Activated CD4-positive, alpha-beta memory T cell treated with anti-CD3 and anti-CD28 coated beads for 36 hours (primary cell): ENCODE measurements at regions not wholly inside any gene's neighbourhood (a gene's known extent, or its start where the extent isn't known, plus 50 kb on each side); places are given as distances from the start of the nearest gene placed in this dataset.
"Not testable (repeated sequence)": the region's sequence is repeated elsewhere in the genome, so short reads cannot be mapped to it uniquely, and the experiment has no call there.

ENCODE experiments used
- CTCF ChIA-PET: fragments of 350-600 bp; sonication (Branson Sonifier 250); formaldehyde crosslinking; loops from one replicate; lab custom pipeline; 2021; ENCODE audit warnings: antibody characterized with exemption, inconsistent platforms; lab: Charles Lee
- POLR2A ChIA-PET: fragments of 350-600 bp; sonication (Branson Sonifier 250); formaldehyde crosslinking; loops from one replicate; lab custom pipeline; 2021; ENCODE audit warnings: antibody characterized with exemption; lab: Charles Lee
- DNase-seq: peaks from one replicate; pipeline ENCODE4 v3.0.0-alpha.2; 2020
- H3K27ac Mint-ChIP-seq: one replicate; pipeline ENCODE4 v1.8.0; 2021; ENCODE audit warnings: mixed read lengths
- H3K27me3 Mint-ChIP-seq: one replicate; pipeline ENCODE4 v1.8.0; 2021; ENCODE audit warnings: mixed read lengths
- H3K36me3 Mint-ChIP-seq: one replicate; pipeline ENCODE4 v1.8.0; 2021; ENCODE audit warnings: mixed read lengths
- H3K4me1 Mint-ChIP-seq: one replicate; pipeline ENCODE4 v1.8.0; 2021; ENCODE audit warnings: low read depth, mixed read lengths
- H3K4me3 Mint-ChIP-seq: one replicate; pipeline ENCODE4 v1.8.0; 2021; ENCODE audit warnings: mild to moderate bottlenecking, mixed read lengths
- H3K9me3 Mint-ChIP-seq: one replicate; pipeline ENCODE4 v1.8.0; 2021; ENCODE audit warnings: mixed read lengths
- intact Hi-C: fragments of 100-400 bp; cut with micrococcal nuclease; formaldehyde crosslinking; loops from one replicate; pipeline ENCODE4 v1.15.1; 2023

DNA sequence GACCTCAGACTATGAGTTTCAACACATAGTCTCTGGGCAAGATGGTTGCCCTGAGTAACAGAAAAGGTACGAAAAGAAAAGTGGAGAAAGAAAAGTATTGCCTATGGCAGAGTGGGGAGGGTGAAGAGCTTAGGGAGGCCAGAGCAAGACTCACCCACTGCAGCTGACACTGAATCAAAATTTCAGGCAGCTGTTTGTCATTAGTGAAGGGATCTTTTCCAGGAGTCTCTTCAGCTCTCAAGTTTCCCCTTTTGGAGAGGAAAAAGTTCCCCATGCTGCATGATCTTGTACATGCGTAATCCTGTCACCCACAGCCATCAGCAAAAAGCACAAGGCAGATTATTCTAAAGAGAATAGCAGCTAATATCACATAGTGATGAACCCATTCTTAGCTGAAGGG lies 616.9 kb upstream of the GBE1 start:
- Mint-ChIP-seq H3K27me3 (no peaks in the 10 kb centered on the region), H3K9me3 (peaks cover 37% of the 10 kb centered on the region), H3K4me3 (no peak overlapping the region), H3K4me1 (no peaks in the 10 kb centered on the region), H3K27ac (no peak overlapping the region), H3K36me3 (no peaks in the 10 kb centered on the region)
- DNase-seq: no peak
- intact Hi-C loops: no loop called here
- ChIA-PET POLR2A (no interaction called here), CTCF (no interaction called here)

DNA sequence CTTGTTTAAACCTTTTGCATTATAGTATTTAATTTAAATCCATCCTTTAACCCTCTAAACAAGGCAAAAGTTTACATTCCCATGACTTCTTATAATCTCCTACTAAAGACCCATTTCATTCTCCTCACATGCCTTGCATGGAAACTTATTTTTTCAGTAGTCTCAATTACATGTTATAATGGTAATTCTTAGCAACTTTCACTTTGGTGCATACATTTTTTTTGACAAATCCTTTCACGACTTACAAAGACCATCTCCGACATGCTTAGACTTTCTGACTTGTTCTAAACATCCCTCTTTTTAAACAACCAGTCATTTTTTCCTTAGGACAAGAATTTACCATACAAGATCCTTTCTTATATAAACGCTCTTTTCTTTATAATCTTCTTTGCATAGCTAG lies 615.4 kb upstream of the GBE1 start:
- no peak overlapping the region for H3K4me3 Mint-ChIP-seq

DNA sequence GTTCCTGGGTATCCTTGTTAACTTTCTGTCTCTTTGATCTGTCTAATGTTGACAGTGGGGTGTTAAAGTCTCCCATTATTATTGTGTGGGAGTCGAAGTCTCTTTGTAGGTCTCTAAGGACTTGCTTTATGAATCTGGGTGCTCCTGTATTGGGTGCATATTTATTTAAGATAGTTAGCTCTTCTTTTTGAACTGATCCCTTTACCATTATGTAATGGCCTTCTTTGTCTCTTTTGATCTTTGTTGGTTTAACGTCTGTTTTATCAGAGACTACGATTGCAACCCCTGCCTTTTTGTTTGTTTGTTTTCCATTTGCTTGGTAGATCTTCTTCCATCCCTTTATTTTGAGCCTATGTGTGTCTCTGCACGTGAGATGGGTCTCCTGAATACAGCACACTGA lies 612.4 kb upstream of the GBE1 start:
- H3K4me3 Mint-ChIP-seq, H3K4me1 Mint-ChIP-seq, H3K36me3 Mint-ChIP-seq, H3K27me3 Mint-ChIP-seq, intact Hi-C loops, H3K27ac Mint-ChIP-seq, CTCF ChIA-PET, DNase-seq, POLR2A ChIA-PET: not testable (repeated sequence)
- peaks cover 43% of the 10 kb centered on the region for H3K9me3 Mint-ChIP-seq

More for the DNA sequence above, 615.4 kb upstream of the GBE1 start:
- intact Hi-C loops: no loop called here
- Mint-ChIP-seq H3K36me3 (no peaks in the 10 kb centered on the region), H3K9me3 (peaks cover 42% of the 10 kb centered on the region), H3K4me1 (no peaks in the 10 kb centered on the region), H3K27ac (no peak overlapping the region), H3K27me3 (no peaks in the 10 kb centered on the region)
- DNase-seq: no peak
- ChIA-PET POLR2A (no interaction called here), CTCF (no interaction called here)

DNA sequence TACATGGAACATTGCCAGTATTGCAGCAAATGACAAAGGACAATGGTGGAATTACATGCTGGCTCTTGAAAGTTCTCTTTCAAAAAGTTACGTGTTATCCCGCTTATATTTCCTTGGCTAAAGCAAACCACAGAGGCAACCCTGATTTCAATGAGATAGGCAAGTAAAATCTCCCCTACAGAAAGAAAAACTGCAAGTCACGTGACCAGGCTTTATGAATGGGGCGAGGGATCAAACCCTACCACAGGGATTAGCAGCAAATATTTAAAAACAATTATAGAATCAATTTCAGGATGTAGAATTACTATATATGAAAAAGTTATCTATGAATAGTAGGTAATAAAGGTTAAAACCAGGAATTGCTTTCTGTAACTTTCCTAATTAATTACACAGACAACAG lies 603.4 kb upstream of the GBE1 start:
- H3K4me3 Mint-ChIP-seq: no peak overlapping the region
- H3K36me3 Mint-ChIP-seq: no peaks in the 10 kb centered on the region
- POLR2A ChIA-PET: no interaction called here
- DNase-seq: no peak
- peaks cover 11% of the 10 kb centered on the region for H3K9me3 Mint-ChIP-seq
- CTCF ChIA-PET: no interaction called here
- intact Hi-C loops: no loop called here
- H3K27me3 Mint-ChIP-seq: no peaks in the 10 kb centered on the region
- H3K27ac Mint-ChIP-seq: no peak overlapping the region
- H3K4me1 Mint-ChIP-seq: no peaks in the 10 kb centered on the region

DNA sequence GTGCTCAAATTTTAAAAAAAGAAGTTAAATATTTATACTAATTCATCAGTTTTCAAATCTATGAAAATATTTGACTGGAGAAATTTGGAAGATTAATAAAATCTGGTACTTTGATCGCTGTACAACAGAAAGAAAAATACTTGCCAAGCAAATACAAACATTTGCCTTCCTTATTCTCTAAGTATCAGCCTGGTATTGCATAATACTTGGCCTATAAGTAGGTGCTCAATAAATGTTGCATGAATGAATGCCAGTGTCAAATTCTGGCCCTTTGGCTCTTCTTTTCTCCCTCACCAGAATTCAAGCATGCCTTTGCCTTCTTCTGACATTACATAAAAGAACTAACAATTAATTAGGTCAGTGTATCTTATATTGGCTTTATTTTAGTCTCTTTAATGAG lies 601.7 kb upstream of the GBE1 start:
- intact Hi-C loops: no loop called here
- H3K4me1 Mint-ChIP-seq: no peaks in the 10 kb centered on the region
- ChIA-PET CTCF (no interaction called here), POLR2A (no interaction called here)
- H3K27me3 Mint-ChIP-seq: no peaks in the 10 kb centered on the region
- H3K36me3 Mint-ChIP-seq: no peaks in the 10 kb centered on the region
- DNase-seq: no peak
- peaks cover 13% of the 10 kb centered on the region for H3K9me3 Mint-ChIP-seq
- H3K4me3 Mint-ChIP-seq: no peak overlapping the region
- H3K27ac Mint-ChIP-seq: no peak overlapping the region

DNA sequence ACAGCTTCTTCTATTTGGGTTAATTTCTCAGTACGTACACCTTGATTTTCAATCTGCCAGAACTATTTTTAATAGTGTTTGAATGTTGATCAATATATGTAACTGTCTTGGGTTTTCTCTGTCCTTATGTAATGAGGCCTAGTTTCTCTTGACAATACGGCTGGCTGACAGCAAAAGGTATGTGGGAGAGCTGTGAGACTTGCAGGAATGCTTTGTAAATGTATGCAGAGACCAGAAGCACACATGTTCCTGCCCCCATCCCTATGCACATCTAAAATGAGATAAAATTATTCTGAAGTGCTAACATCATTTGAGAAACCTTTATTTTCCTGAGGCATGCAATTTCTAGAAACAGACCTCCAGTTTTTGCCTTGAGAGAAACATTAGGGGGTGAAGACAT lies 593.8 kb upstream of the GBE1 start:
- intact Hi-C loops: no loop called here
- POLR2A ChIA-PET: no interaction called here
- no peak overlapping the region for H3K27ac Mint-ChIP-seq
- CTCF ChIA-PET: no interaction called here
- no peaks in the 10 kb centered on the region for H3K36me3 Mint-ChIP-seq
- no peak overlapping the region for H3K4me3 Mint-ChIP-seq
- peaks cover 24% of the 10 kb centered on the region for H3K9me3 Mint-ChIP-seq
- DNase-seq: no peak
- no peaks in the 10 kb centered on the region for H3K27me3 Mint-ChIP-seq
- no peaks in the 10 kb centered on the region for H3K4me1 Mint-ChIP-seq

DNA sequence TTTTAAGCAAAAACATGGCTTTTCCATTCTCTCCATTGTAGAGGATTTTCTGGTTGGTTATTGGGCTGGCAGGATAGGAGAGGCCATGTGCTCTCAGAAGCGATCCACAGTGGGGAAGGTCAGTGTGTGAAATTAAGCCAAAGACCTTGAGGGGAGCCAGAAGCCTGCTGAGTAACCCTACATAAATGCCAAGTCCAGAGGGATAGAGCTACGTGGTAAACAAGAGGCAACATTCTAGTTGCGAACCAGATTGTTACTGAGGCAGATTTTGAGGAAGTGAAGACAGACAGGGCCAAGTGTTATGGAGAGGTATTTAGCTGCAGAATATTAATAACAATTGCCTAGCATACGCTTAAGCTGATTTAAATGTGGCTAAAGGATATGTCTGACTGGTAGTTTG lies 592.8 kb upstream of the GBE1 start:
- Mint-ChIP-seq H3K36me3 (no peaks in the 10 kb centered on the region), H3K9me3 (peaks cover 28% of the 10 kb centered on the region), H3K4me3 (no peak overlapping the region), H3K4me1 (no peaks in the 10 kb centered on the region), H3K27ac (no peak overlapping the region), H3K27me3 (no peaks in the 10 kb centered on the region)
- POLR2A ChIA-PET: no interaction called here
- intact Hi-C loops: no loop called here
- no peak for DNase-seq
- CTCF ChIA-PET: no interaction called here

DNA sequence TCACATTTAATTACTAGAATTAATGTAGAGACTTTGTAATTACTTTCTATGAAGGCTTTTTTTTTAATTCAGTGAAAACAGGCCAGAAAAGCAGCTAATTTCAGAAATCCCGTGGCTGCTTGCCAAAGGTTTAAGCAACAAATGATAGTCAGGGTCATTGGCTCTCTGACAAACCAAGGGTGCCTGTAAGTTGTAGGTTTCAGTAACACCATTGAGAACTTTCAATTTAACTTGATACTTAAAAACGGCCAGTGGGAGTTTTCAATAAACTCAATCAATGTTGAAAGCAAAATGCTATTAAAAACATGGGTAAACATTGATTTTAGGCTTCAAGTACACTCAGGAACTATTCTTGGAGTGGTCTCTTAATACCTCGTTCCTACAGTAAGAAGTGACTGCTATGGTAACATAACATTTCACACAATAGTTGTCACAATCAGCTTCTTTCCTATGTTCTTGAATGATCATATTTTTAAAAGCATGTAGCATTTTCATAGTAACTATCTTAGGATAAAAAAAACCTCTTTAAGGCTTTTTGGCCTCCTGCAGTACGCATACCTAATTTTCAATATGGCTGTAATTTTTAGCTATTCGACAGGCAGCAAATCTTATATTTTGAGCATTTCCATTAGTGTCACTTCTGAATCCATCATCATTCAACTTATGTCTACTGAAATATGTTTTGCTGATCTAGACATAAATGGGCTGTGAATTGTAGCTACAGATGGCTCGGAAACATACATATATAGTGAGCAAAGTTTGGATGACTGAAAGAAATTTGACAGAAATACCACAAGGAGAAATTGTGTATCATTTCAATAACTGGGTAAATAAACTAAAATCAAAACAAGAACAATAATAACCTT lies 592.1 kb upstream of the GBE1 start:
- Mint-ChIP-seq H3K27me3 (no peaks in the 10 kb centered on the region), H3K36me3 (no peaks in the 10 kb centered on the region), H3K4me1 (no peaks in the 10 kb centered on the region), H3K4me3 (no peak overlapping the region), H3K9me3 (peaks cover 28% of the 10 kb centered on the region), H3K27ac (no peak overlapping the region)
- no peak for DNase-seq
- CTCF ChIA-PET: no interaction called here
- intact Hi-C loops: no loop called here
- POLR2A ChIA-PET: no interaction called here

DNA sequence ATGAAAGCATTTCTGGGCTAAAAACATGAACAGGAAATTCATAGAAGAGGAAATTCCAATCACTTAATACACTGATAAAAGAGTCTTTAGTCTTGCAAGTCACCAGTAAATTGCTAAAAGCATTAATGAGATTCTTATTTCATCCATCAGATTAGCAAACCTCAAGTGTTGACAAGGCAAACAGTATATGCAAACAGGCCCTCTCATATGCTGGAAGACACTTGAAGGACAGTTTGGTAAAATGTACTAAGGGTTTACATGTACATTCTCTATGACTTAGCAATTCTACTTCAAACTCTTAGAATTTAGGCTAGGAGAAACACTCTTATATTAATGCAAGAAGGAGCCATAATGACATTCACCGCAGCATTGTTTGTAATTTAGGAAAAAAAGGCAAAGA lies 586.1 kb upstream of the GBE1 start:
- intact Hi-C loops: no loop called here

DNA sequence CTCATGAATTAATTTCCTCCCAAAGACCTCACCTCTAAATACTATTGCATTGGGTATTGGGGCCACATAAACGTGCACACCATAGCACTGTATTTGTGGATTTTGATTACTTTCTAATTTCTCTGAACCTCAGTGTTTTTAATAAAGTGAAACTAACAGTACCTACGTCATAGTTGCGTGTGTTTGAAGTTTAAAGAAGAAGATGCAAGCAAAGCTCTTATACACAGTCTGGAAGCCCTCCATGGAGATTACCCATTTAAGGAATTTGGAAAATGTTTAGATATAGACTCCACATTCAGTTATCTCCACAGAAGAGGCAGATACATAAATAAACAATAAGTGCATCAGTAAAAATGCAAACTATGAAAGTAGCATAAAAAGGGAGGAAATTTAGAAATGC lies 581.1 kb upstream of the GBE1 start:
- CTCF ChIA-PET: no interaction called here
- POLR2A ChIA-PET: no interaction called here
- Mint-ChIP-seq H3K9me3 (peaks cover 2% of the 10 kb centered on the region), H3K27me3 (no peaks in the 10 kb centered on the region), H3K4me1 (no peaks in the 10 kb centered on the region), H3K4me3 (no peak overlapping the region), H3K36me3 (no peaks in the 10 kb centered on the region), H3K27ac (no peak overlapping the region)
- no peak for DNase-seq
- intact Hi-C loops: no loop called here

More for the DNA sequence above, 586.1 kb upstream of the GBE1 start:
- ChIA-PET CTCF (no interaction called here), POLR2A (no interaction called here)
- no peak overlapping the region for H3K27ac Mint-ChIP-seq
- no peaks in the 10 kb centered on the region for H3K27me3 Mint-ChIP-seq
- H3K4me1 Mint-ChIP-seq: no peaks in the 10 kb centered on the region
- H3K9me3 Mint-ChIP-seq: peaks cover 13% of the 10 kb centered on the region
- no peak for DNase-seq
- no peaks in the 10 kb centered on the region for H3K36me3 Mint-ChIP-seq
- no peak overlapping the region for H3K4me3 Mint-ChIP-seq

DNA sequence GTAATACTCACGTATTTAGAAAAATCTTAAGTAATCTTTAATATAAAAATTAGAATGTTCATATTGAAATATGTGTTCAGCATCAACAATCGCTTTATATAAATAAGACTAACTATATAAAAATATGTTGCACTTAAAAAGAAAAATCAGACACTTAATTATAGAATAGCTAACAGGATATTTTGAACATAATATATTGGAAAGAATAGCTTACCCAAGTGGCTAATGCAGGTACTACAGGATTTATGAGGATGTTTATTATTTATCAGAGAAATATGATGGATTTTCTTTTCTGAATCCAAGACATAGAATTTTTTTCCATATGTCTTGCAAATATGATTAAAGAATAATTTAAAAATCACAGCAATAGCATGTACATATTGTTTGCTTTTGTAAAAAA lies 567.9 kb upstream of the GBE1 start:
- ChIA-PET POLR2A (no interaction called here), CTCF (no interaction called here)
- intact Hi-C loops: no loop called here
- H3K27ac Mint-ChIP-seq: no peak overlapping the region
- H3K4me1 Mint-ChIP-seq: no peaks in the 10 kb centered on the region
- DNase-seq: no peak
- no peaks in the 10 kb centered on the region for H3K36me3 Mint-ChIP-seq
- H3K9me3 Mint-ChIP-seq: peaks cover 5% of the 10 kb centered on the region
- no peak overlapping the region for H3K4me3 Mint-ChIP-seq
- H3K27me3 Mint-ChIP-seq: no peaks in the 10 kb centered on the region

DNA sequence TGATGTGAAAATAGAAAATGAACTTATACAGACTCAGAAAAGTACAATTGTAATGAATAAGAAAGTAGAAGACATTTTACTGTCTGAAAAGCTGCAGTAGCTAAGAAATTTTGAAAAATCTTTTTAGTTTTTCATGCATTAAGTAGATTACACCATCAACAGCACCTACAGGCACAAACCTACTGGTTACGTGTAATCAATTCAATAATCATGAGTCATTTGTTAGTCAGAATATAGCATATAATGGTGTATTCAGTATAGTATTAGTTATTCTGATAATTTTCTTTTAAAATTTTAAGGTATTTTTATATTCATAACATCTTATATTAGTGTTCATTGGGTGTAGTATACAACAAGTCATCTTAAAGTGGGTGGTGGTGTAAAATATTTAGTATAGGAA lies 550.5 kb upstream of the GBE1 start:
- no peak overlapping the region for H3K4me3 Mint-ChIP-seq
- POLR2A ChIA-PET: no interaction called here

DNA sequence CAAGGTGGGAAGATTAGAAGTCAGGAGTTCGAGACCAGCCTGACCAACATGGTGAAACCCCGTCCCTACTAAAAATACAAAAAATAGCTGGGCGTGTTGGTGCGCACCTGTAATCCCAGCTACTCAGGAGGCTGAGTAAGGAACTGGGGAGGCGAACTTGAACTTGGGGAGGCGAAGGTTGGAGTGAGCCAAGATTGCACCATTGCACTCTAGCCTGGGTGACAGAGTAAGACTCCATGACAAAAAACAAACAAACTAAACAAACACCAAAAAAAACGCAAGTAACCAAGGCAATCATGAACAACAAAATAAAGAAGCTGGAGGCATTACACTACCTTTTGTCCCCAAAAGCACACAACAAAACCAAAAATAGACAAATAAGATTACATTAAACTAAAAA lies 547.3 kb upstream of the GBE1 start:
- Mint-ChIP-seq H3K4me3 (no peak overlapping the region), H3K36me3 (no peaks in the 10 kb centered on the region), H3K27ac (no peak overlapping the region), H3K27me3 (no peaks in the 10 kb centered on the region), H3K9me3 (peaks cover 15% of the 10 kb centered on the region), H3K4me1 (no peaks in the 10 kb centered on the region)
- CTCF ChIA-PET: no interaction called here
- POLR2A ChIA-PET: no interaction called here
- intact Hi-C loops: no loop called here
- DNase-seq: no peak

More for the DNA sequence above, 550.5 kb upstream of the GBE1 start:
- no peak for DNase-seq
- intact Hi-C loops: no loop called here
- CTCF ChIA-PET: no interaction called here
- Mint-ChIP-seq H3K4me1 (no peaks in the 10 kb centered on the region), H3K9me3 (peaks cover 14% of the 10 kb centered on the region), H3K36me3 (no peaks in the 10 kb centered on the region), H3K27ac (no peak overlapping the region), H3K27me3 (no peaks in the 10 kb centered on the region)
